ENCODE measurements at regions not wholly inside any gene's neighbourhood (a gene's known extent, or its start where the extent isn't known, plus 50 kb on each side); places are given as distances from the start of the nearest gene placed in this dataset.

DNA sequence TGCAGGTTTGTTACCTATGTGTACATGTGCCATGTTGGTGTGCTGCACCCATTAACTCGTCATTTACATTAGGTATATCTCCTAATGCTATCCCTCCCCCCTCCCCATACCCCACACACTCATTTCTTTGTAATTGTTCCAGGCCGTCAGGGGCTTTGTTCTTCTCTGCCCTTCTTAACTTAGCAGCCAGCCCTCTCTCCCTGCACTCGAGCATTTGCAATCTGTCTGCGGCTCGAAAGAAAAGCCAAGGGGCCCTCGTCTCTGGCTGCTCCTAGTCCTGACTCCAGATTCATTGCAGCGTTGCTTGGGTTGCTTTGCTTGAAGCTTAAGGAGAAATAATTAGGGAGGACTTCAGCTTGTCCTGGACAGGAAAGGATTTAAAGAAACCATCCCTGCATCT lies 85.7 kb downstream of the ATP1A1 start:
- no peak overlapping the region for H3K9ac ChIP-seq (ENCODE audit: low read length)
- H4K20me1 ChIP-seq (ENCODE audit: insufficient read depth) = no peaks in the 10 kb centered on the region
- DNase-seq (ENCODE audit: low read depth, low spot score) = no peak
- no peaks in the 10 kb centered on the region for H3K36me3 ChIP-seq (ENCODE audit: control insufficient read depth in 1 of 2, insufficient read depth in 2 of 2, low read length in 2 of 2)
- no peaks in the 10 kb centered on the region for H3K9me3 ChIP-seq (ENCODE audit: control insufficient read depth in 1 of 2, insufficient read depth in 1 of 2, low read depth in 1 of 2, low read length in 2 of 2)
- H3K4me3 ChIP-seq (replicated peaks in 1 of 2; ENCODE audit: low read depth in 1 of 2, low read length in 2 of 2) = no peak overlapping the region
- intact Hi-C loops (cut with micrococcal nuclease) = no loop called here
- POLR2A ChIA-PET = no interaction called here
- H3K4me2 ChIP-seq (ENCODE audit: low read length) = no peak overlapping the region
- RAD21 ChIA-PET (ENCODE audit: low non-redundant PET in 1 of 2, low total read pairs in 2 of 2, uncharacterized antibody in 2 of 2, unreplicated experiment in 2 of 2) = no interaction called here
- TF ChIP-seq POLR2A (IDR thresholded peaks at IDR 0.05; ENCODE audit: borderline replicate concordance, extremely low read depth, insufficient read depth, insufficient read length) (no peak), SP1 (IDR thresholded peaks at IDR 0.05; ENCODE audit: low read depth) (no peak), POLR2AphosphoS5 (IDR thresholded peaks at IDR 0.05; ENCODE audit: low read depth, low read length) (no peak), YY1 (IDR thresholded peaks at IDR 0.05; ENCODE audit: extremely low read depth, insufficient replicate concordance, low read depth, low read length) (no peak), RAD21 (IDR thresholded peaks at IDR 0.05; ENCODE audit: low read depth) (no peak), CBX3 (IDR thresholded peaks at IDR 0.05; ENCODE audit: low read depth) (no peak), CEBPB (IDR thresholded peaks at IDR 0.05; ENCODE audit: low read depth) (no peak), EZH2 (IDR thresholded peaks at IDR 0.05) (no peak), SIN3A (IDR thresholded peaks at IDR 0.05; ENCODE audit: low read depth) (no peak), EZH2phosphoT487 (IDR thresholded peaks at IDR 0.05; ENCODE audit: borderline replicate concordance) (no peak), TCF7L2 (IDR thresholded peaks at IDR 0.05; ENCODE audit: borderline replicate concordance, extremely low read depth, insufficient read depth, insufficient read length) (no peak), ELF1 (IDR thresholded peaks at IDR 0.05; ENCODE audit: borderline replicate concordance, low read depth) (no peak), ZNF274 (IDR thresholded peaks at IDR 0.05; ENCODE audit: low read depth, low read length) (no peak), SRF (IDR thresholded peaks at IDR 0.05; ENCODE audit: low read depth) (no peak), ZFX (IDR thresholded peaks at IDR 0.05) (no peak)
- TF ChIP-seq, protein P1, sequence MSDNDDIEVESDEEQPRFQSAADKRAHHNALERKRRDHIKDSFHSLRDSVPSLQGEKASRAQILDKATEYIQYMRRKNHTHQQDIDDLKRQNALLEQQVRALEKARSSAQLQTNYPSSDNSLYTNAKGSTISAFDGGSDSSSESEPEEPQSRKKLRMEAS (IDR thresholded peaks at IDR 0.05) = no peak
- TF ChIP-seq, protein P2, sequence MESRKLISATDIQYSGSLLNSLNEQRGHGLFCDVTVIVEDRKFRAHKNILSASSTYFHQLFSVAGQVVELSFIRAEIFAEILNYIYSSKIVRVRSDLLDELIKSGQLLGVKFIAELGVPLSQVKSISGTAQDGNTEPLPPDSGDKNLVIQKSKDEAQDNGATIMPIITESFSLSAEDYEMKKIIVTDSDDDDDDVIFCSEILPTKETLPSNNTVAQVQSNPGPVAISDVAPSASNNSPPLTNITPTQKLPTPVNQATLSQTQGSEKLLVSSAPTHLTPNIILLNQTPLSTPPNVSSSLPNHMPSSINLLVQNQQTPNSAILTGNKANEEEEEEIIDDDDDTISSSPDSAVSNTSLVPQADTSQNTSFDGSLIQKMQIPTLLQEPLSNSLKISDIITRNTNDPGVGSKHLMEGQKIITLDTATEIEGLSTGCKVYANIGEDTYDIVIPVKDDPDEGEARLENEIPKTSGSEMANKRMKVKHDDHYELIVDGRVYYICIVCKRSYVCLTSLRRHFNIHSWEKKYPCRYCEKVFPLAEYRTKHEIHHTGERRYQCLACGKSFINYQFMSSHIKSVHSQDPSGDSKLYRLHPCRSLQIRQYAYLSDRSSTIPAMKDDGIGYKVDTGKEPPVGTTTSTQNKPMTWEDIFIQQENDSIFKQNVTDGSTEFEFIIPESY (IDR thresholded peaks at IDR 0.05; ENCODE audit: extremely low read depth, insufficient replicate concordance, low read length) = no peak
- TF ChIP-seq, protein P3, sequence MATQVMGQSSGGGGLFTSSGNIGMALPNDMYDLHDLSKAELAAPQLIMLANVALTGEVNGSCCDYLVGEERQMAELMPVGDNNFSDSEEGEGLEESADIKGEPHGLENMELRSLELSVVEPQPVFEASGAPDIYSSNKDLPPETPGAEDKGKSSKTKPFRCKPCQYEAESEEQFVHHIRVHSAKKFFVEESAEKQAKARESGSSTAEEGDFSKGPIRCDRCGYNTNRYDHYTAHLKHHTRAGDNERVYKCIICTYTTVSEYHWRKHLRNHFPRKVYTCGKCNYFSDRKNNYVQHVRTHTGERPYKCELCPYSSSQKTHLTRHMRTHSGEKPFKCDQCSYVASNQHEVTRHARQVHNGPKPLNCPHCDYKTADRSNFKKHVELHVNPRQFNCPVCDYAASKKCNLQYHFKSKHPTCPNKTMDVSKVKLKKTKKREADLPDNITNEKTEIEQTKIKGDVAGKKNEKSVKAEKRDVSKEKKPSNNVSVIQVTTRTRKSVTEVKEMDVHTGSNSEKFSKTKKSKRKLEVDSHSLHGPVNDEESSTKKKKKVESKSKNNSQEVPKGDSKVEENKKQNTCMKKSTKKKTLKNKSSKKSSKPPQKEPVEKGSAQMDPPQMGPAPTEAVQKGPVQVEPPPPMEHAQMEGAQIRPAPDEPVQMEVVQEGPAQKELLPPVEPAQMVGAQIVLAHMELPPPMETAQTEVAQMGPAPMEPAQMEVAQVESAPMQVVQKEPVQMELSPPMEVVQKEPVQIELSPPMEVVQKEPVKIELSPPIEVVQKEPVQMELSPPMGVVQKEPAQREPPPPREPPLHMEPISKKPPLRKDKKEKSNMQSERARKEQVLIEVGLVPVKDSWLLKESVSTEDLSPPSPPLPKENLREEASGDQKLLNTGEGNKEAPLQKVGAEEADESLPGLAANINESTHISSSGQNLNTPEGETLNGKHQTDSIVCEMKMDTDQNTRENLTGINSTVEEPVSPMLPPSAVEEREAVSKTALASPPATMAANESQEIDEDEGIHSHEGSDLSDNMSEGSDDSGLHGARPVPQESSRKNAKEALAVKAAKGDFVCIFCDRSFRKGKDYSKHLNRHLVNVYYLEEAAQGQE (IDR thresholded peaks at IDR 0.05; ENCODE audit: low read depth) = no peak
- no peaks in the 10 kb centered on the region for H3K27me3 ChIP-seq (ENCODE audit: insufficient read depth, low read length)
- CTCF ChIA-PET = no interaction called here
- no peak overlapping the region for H3K27ac ChIP-seq (ENCODE audit: low read depth, low read length)
- no peak for ATAC-seq
- H3K4me1 ChIP-seq (ENCODE audit: control insufficient read depth in 1 of 2, insufficient read depth in 2 of 2, low read length in 2 of 2) = no peaks in the 10 kb centered on the region
- BruUV-seq (replicated peaks) = no TSS peak
- H2AFZ ChIP-seq (ENCODE audit: low read depth, low read length, poor library complexity, severe bottlenecking) = no peak overlapping the region
- no peaks in the 10 kb centered on the region for H3K79me2 ChIP-seq (ENCODE audit: insufficient read depth, low read length)
- no peaks in the 10 kb centered on the region for H3K9me2 ChIP-seq (ENCODE audit: insufficient read depth)

All from HCT116 (cell line).